ENCODE measurements at regions not wholly inside any gene's neighbourhood (a gene's known extent, or its start where the extent isn't known, plus 50 kb on each side); places are given as distances from the start of the nearest gene placed in this dataset.
"Not testable (repeated sequence)": the region's sequence is repeated elsewhere in the genome, so short reads cannot be mapped to it uniquely, and the experiment has no call there.

DNA sequence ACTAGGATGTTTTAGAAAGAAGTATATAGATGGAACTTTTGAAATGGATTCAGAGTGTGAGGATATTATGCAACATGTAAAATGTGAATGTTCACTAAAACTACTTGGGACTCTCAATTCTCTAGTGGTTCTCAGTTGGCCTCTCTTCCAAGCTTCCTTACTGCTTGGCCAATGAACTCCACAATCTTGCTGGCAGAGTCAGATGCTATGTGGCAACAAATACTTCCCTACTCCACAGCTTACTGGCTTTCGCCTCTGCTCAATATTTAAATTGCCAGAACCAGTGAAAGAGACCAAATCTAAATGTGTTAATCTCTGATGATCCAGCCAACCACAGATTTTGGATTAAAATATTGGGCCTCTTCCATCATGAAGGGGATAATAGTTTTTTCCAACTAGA is 138.4 kb downstream of the HTR1B start:
- no peak for ATAC-seq

DNA sequence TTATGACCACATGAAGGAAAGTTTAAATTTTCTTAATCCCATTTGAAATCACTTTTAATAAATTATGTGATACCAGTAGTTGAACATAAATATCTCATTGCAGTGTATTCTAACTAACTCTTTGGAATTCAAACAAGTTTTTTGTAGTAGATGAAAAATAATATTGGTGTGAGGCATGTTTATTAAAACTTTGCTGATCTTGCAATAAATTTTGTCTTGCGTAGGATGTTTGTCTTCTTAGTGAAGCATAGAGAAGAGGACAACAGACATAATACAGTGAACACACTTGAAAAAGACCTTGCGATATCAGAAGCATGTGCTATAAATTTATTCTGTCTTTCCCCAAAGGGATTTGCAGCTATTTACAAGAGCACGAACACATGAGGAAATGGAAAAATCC is 140.7 kb downstream of the HTR1B start:
- DNase-seq (no peak), ATAC-seq (no peak)

More for the DNA sequence above, 138.4 kb downstream of the HTR1B start:
- DNase-seq = no peak

DNA sequence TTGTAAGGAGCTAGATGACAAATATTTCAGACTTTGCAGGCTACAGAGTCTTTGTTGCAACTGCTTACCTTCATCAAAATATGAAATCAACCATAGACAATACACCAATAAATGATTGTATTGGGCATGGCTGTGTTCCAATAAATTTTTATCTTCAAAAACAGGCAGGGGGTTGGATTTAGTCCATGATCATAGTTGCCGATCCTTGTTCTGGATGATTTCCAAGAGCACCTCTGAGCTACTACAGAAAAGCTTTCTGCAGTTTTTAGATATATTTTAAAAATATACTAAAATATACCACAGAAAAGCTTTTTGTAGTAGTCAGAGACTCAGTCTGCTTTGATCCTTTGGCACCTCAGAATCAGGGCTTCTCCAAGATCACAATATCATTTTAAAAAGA is 145.0 kb downstream of the HTR1B start:
- DNase-seq = no peak
- ATAC-seq = no peak

- DNase-seq (no peak), ATAC-seq (no peak)
Measured at GRCh38 chr6:77313595-77313994, 149.7 kb downstream of the HTR1B start.

GRCh38 chr6:77299931-77300330 is 163.4 kb downstream of the HTR1B start:
- ATAC-seq = no peak
- no peak for DNase-seq

DNA sequence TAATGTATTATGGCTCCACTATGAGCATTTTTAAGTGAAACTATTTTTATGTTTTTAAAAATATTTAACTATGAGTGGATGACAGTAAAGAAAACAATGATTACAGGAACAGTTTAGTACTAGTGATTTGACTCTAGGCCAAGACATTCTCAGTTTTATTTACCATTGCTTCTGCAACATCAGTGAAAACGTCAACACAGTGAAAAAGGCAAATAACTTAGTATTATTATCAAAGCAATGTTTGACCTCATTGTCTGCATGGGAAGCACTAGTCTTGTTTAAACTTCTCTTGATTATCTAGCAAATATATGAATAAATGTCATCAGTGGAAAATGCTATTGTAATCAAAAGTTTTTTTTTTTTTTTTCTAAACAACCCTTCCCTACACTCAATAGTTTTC is 165.0 kb downstream of the HTR1B start:
- no peak for ATAC-seq
- DNase-seq = no peak

GRCh38 chr6:77292564-77293546 is 170.4 kb downstream of the HTR1B start:
- no peak for DNase-seq
- ATAC-seq = no peak

- no peak for DNase-seq
- no peak for ATAC-seq
Measured at GRCh38 chr6:77290798-77291197, 172.5 kb downstream of the HTR1B start.

DNA sequence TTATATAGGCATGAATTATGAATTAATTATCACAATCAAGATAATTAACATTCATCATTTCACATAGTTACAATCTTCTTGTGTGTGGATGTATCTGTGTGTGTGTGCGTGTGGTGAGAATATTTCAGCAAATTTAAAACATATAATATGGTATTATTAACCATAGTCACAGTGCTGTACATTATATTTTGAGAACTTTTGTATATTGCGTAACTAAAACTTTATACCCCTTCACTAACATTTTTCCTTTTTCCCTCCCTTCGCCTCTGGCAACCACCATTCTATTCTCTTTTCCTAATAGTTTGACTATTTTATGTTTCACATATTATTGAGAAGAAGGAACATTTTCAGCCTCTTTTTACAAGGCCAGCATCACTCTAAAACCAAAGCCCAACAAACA is 176.8 kb downstream of the HTR1B start:
- ATAC-seq (no peak), DNase-seq (no peak)

GRCh38 chr6:77273929-77274328 is 189.4 kb downstream of the HTR1B start:
- DNase-seq = no peak
- no peak for ATAC-seq

DNA sequence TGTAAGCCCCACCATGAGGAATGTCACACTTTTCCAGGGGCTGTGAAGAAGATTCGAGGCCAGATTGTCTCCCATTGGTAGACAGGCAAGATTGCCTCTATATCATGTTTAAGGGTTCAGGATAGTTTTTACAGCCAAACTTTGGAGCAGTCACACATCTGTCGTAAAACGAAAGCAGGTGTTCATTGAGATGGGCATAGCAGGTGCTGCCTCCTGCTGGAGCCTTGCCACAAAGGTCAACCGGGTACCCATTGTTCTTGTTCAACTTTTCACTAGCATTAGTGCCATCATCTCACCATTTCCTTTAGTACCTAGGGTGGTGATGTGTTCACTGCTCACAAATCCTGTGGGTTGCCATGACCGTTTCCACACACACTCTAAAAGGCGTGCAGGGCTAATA is 198.3 kb downstream of the HTR1B start:
- DNase-seq (no peak), ATAC-seq (no peak)

DNA sequence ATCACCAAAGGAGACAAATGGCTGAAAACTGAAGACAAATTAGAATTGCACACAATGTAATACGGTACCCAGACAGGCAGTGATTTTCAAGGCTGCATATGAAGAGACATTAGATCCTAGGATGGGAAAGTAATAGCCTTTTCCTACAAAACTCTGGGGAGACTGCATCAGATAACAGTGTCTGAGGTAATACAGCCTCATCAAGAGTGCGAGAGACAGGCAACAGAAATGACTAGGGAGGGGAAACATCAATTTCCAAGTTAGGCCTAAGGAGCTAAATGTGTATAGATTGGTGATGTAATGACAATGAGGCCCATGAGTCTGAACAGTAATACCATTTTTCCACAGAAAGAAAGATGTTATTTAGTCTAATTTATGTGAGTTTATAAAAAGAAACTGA is 200.3 kb downstream of the HTR1B start:
- DNase-seq = no peak
- no peak for ATAC-seq

DNA sequence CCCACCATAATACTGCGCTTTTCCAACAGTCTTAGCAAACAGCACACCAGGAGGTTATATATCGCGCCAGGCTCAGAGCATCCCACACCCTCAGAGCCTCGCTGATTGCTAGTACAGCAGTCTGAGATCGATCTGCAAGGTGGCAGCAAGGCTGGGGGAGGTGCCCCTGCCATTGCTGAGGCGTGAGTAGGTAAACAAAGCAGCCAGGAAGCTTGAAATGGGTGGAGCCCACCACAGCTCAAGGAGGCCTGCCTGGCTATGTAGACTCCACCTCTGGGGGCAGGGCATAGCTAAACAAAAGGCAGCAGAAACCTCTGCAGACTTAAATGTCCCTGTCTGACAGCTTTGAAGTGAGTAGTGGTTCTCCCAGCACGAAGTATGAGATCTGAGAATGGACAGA is 211.5 kb downstream of the HTR1B start:
- ATAC-seq, DNase-seq: not testable (repeated sequence)

DNA sequence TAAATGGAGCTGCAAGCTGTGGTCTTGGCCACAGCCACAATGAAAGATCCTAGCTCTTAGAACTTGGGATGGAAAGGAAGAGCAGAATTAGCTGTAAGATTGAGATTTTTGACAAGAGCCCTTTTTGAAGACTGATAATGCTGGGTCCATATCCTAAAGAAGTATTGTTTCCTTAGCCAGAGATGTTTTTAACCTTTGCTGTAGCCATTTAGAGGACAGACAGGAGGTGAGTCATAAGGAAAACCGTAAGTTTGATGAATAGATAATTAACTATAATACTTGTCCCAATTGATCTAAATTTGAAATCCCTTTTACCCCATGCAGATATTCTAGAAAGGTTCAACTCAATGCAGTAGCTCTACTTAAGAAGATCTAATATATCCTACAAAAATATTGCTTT is 213.7 kb downstream of the HTR1B start:
- ATAC-seq = no peak
- DNase-seq = no peak

DNA sequence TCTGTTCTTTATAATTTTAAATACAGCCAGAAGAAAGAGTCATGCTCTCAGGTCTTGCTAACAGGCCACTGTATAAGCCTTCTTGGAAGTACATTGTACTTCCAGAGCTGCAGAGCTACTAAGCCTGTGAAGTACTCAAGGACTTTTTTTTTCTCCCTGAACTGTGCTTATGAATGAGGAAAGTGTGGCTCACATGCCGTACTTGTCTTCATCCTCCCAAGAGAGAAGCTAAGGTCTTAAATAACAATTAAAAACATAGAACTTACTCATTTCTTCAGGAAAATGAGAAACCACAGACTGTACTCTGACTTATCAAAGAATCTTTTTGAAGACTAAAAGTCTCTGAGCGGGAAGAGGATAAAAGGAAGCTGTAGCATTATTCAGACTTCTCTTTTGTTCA is 218.3 kb downstream of the HTR1B start:
- no peak for ATAC-seq

DNA sequence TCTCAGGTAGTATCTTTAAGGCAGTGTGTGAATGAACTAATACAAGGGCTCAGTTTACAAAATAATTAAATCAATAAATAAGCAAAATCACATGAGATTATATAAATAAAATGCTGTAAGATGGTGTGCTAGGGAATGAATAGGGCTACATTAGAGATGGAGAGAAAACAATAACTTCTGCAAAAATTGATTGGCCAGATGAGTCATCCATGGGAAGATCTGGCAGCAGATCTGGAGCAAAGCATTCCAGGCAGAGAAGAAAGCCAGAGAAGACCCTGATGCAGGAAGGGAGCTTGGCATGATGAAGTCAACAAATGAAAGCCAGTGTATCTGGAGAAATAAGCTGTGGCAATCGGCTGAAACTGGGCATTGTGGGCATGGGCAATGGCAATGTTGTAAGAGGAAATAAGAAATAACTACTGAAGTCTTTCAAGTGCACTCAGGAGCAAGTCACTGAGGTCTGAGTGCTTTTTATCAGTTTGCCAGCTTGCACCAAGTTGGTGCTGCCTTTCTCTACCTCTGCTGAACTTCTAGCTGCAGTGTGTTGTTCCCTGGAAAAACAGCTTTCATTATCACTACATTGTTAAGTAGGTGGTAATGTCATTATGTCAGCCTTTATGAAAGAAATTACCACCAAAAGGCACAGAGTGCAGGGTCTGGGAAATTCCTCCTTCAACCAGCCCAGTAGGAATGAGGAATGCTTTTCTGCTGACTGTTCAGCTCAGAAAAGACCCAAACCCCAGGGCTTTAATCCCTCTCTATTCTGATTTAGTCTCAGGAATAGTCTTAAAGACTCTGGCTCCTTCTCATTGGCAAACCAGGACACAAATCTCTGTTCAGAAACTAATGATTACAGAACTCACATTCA is 231.6 kb downstream of the HTR1B start:
- ATAC-seq (no peak), DNase-seq (no peak)

More for the DNA sequence above, 218.3 kb downstream of the HTR1B start:
- DNase-seq = no peak

DNA sequence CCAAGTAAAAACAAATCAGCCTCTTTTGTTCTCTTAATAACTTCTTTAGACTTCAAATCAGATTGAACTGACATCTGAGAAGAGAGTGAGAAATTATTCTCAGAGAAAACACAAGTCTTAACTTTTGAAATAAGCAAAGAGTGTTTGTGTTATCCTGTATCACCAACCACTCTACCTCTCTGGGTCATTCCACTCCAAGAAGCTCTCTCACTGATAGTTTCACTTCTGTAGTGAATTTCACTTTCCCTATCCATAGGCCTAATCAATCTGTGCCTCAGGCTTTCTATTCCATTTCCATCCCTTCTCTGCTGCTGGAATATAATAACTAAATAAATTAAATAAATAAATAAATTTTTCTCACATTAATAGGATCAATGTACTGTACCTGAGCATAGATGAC is 235.0 kb downstream of the HTR1B start:
- DNase-seq (no peak), ATAC-seq (no peak)

GRCh38 chr6:77217896-77218295 is 245.4 kb downstream of the HTR1B start:
- DNase-seq (no peak), ATAC-seq (no peak)

GRCh38 chr6:77205936-77206335 is 257.4 kb downstream of the HTR1B start:
- no peak for DNase-seq
- ATAC-seq = no peak

DNA sequence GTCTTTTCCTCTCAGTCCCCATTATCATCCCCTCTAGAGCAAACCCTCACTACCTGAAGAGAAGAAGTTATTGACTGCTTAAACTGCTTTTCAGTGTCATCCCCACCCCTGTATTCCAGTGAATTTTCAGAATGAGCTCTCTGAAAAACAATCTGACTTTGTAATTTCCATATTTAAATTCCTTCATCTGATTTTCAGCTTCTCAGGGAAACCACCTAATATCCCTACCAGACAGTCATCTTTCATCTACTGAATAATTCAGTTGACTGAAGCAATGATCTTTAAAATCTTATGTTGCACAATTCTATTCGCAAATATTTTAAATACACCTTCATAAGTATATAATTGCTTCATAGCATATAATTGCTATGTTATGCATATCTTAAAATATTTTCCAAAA is 258.7 kb downstream of the HTR1B start:
- DNase-seq = no peak
- ATAC-seq = no peak

DNA sequence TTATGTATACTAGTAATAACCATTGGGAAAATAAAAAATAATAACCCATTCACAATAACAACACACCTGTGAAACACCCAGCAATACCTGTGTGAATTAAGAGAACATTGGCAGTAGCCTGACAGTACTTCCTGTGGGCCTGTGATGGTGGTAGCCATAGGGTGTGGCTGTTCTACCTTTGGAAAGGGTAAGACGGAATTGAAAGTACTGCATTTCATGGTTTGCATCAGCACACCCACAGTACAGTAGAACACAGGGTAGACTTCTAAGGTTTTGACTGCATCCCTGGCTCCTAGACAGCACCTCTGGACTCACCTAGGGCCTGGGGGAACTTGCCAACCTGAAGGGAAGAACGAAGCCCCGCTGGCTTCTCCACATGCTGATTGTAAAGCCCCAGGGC is 279.8 kb downstream of the HTR1B start:
- DNase-seq (no peak), ATAC-seq (no peak)

- ATAC-seq = no peak
- no peak for DNase-seq
Measured at GRCh38 chr6:77181749-77182148, 281.5 kb downstream of the HTR1B start.

- DNase-seq (no peak), ATAC-seq (no peak)
Measured at GRCh38 chr6:77180326-77180725, 283.0 kb downstream of the HTR1B start.

Measured in stimulated activated naive CD8-positive, alpha-beta T cell treated with anti-CD3 and anti-CD28 coated beads, Interleukin-15, Interleukin-2, amounts not matched to agents 100 U/mL and 50 U/mL, for 24 hours (primary cell).